AG04449 (cell line): ENCODE measurements at regions not wholly inside any gene's neighbourhood (a gene's known extent, or its start where the extent isn't known, plus 50 kb on each side); places are given as distances from the start of the nearest gene placed in this dataset.

Experiments used
- CTCF ChIA-PET: fragments of 350-600 bp; formaldehyde crosslinking; extraction: SDS; loops from one replicate; lab custom pipeline; 2021; ENCODE audit warnings: antibody characterized with exemption; lab: Yijun Ruan, JAX
- POLR2A ChIA-PET: fragments of 400-600, 350-600 bp; formaldehyde crosslinking; extraction: SDS; loops from one replicate; lab custom pipeline; 2020; ENCODE audit warnings: antibody characterized with exemption, inconsistent platforms; lab: Yijun Ruan, JAX
- DNase-seq: peaks from one replicate; pipeline ENCODE4 v3.0.0-alpha.2; 2010; ENCODE audit warnings: low read depth, low spot score
- H3K4me3 ChIP-seq: 2 replicates; pipeline ENCODE4 v1.5.1; 2011; ENCODE audit warnings: low read depth, mild to moderate bottlenecking, control low read depth, low read length
- TF ChIP-seq, protein P1 (sequence below): IDR thresholded peaks from one replicate; pipeline ENCODE4 v1.5.1; 2011; ENCODE audit warnings: mild to moderate bottlenecking, moderate library complexity, low read length, control low read depth, inconsistent platforms; ENCODE audit not compliant: insufficient read depth; ENCODE audit errors: missing control alignments

DNA sequence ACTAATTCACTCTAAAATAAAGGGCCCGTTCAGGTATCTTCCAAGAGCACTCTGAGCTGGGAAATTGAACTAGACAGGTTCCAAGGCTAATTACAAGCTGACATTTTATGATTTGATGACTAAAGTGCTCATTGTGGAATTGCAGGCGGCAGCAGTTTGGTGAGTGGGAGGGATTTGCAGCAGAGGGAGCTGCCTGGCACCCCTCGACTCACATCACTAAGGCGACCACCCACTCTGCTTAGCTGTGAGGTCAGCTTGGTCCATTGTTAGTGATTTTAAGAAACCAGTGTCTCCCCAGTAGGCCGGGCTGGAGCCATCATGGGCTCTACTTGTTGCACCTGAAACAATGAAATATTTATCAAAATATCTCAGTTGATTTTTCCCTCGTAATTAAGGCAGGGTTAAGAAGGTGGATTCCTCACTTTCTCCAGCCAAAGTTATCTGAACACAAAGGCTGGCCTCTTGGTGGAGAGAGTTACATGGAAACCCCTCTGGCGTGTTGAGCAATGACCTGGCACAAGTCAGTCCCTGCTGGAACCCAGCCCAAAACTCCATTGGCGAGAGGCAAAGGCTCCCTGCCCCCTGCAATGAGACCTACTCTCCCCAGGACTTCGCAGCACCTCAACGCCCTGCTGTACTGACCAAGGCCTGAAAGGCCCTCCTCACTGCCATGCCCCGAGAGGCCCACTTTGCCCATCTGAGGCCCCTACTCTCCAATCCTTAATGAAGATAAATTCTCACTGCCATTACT is 65.0 kb upstream of the ATP2B2 start:
- POLR2A ChIA-PET: no interaction called here
- no peak for DNase-seq
- CTCF ChIA-PET: no interaction called here
- TF ChIP-seq, protein P1, sequence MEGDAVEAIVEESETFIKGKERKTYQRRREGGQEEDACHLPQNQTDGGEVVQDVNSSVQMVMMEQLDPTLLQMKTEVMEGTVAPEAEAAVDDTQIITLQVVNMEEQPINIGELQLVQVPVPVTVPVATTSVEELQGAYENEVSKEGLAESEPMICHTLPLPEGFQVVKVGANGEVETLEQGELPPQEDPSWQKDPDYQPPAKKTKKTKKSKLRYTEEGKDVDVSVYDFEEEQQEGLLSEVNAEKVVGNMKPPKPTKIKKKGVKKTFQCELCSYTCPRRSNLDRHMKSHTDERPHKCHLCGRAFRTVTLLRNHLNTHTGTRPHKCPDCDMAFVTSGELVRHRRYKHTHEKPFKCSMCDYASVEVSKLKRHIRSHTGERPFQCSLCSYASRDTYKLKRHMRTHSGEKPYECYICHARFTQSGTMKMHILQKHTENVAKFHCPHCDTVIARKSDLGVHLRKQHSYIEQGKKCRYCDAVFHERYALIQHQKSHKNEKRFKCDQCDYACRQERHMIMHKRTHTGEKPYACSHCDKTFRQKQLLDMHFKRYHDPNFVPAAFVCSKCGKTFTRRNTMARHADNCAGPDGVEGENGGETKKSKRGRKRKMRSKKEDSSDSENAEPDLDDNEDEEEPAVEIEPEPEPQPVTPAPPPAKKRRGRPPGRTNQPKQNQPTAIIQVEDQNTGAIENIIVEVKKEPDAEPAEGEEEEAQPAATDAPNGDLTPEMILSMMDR: no peak
- H3K4me3 ChIP-seq: no peak overlapping the region

DNA sequence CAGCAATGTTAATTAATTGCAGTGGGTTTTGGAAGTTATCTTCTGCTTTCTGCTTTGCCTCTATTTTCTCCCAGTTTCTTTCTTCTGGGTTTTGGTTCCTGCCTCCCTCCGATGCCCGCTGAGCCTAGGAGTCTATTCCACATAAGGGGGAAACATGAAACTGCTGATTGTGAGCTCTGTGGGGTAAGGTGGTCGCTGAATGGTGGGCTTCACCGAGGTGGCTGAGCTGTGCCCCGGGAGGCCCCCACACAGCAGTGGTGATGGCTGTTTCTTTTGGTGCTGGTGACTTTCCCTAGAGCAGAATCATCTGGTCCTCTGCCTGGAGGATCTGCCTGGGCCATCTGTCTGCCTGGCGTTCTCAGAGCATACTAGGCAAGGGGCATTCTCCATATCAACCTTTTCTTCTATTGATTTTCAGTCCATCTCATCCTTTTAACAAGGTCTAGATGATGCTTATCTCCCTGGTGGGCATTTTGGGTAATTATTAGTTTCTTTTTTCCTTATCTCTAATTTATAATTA is 68.8 kb upstream of the ATP2B2 start:
- no peak for DNase-seq
- POLR2A ChIA-PET: no interaction called here
- no peak overlapping the region for H3K4me3 ChIP-seq
- TF ChIP-seq, protein P1: no peak
- CTCF ChIA-PET: no interaction called here

DNA sequence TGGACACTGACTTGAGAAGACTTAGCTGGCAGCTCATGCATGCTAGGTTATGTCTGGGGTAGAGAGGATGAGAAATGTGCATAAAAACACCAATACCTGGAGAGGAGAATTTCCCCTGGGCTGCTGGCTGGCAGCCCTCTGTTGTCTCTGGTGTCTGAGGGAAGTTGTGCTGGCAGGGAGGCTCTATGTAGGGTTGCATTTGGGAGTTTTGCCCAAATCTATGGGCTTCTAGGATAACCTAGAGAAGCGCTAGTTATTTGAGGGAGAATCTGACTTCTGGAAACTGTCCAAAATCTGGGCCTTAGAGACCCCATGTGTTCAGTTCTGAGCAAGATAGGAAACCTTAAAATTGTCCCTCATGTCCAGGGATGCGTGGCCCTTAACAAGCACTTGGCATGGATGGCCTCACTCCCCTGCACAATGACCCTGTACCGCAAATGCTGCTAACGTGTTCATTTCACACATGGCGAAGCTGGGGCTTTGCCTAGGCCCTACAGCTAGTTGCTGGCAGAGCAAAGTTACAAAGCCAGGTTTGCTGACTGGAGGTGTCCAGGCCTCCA is 70.3 kb upstream of the ATP2B2 start:
- ChIA-PET CTCF (no interaction called here), POLR2A (no interaction called here)
- H3K4me3 ChIP-seq: no peak overlapping the region
- DNase-seq: no peak
- TF ChIP-seq, protein P1: no peak

DNA sequence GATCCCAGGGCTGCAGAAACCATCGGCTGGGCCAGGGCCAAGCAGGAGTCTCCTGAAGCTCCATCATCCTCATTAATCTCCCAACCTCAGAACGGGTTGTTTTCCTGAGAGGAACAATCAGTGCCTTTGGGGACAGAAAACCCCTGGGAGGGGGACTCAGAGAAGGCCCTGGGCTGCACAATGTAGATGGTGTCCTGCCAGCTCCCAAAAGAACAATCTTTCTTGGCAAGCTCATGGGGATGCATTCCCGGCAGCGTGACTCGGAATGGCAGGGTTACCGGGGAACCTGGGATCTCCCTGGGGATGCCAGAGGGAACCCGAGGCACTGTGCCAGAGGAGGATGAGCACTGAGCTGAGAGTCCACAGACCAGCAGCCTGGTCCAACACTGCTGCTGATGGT is 72.1 kb upstream of the ATP2B2 start:
- CTCF ChIA-PET: no interaction called here
- TF ChIP-seq, protein P1: no peak
- no peak overlapping the region for H3K4me3 ChIP-seq
- DNase-seq: no peak
- POLR2A ChIA-PET: no interaction called here

DNA sequence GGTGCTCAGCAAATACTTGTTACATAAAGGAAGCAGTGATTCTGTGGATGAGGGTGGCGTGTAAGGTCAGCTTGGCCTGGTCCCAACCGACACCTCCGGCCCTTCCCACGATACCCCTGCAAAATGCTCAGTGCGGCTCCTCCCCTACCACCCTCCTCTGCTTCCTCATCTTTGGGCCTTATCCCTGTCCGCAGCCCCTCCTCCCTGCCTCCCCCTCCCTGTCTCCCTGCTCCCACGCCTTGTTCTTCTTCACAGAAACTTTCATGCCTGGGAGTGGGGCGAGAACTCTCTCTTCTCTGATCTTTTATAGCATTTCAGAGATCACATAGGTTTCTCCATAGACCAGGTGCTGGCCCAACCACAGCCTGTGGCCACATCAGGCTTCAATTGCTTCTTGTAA is 75.0 kb upstream of the ATP2B2 start:
- DNase-seq: no peak
- CTCF ChIA-PET: no interaction called here
- TF ChIP-seq, protein P1: no peak
- no peak overlapping the region for H3K4me3 ChIP-seq
- POLR2A ChIA-PET: no interaction called here

DNA sequence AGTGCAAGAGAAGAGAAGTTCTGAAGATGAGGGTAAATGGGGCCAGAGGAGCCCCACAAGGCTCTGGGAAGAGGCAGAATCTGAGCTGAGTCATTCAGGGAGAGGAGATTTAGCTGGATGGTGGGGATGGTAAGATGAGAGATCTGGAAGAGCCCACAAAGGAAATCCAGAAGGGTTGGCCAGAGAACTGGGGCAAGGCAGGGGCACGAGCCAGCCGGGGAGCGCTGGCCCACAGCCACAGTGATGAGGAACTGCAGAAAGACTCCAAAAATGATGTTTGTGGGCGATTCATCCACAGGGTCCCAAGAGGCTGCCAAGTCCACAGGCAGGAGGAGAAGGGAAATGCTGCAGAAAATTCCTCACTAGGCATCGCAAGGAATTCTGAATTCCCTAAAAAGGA is 75.9 kb upstream of the ATP2B2 start:
- peak; percentile 29 for DNase-seq
- POLR2A ChIA-PET: no interaction called here
- CTCF ChIA-PET: no interaction called here
- TF ChIP-seq, protein P1: no peak
- no peak overlapping the region for H3K4me3 ChIP-seq
